ENCODE measurements at regions not wholly inside any gene's neighbourhood (a gene's known extent, or its start where the extent isn't known, plus 50 kb on each side); places are given as distances from the start of the nearest gene placed in this dataset.

DNA sequence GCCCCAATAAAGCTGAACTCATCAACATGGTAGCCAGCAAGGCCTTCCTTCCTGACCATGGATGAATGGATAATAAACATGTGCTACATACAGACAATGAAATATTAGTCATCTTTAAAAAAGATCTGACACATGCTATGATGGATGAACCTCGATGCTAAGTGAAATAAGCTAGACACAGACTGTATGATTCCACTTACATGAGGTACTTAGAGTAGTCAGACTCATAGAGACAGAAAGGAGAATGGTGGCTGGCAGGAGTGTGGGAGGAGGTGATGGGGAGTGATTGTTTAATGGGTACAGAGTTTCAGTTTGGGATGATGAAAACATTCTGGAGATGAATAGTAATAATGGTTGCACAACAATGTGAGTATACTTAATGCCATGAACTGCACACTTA, 114.1 kb upstream of the SORCS3 start:
- no peak for TF ChIP-seq CTCF (IDR thresholded peaks at IDR 0.05)
- no peak for TF ChIP-seq POLR2A (IDR thresholded peaks at IDR 0.05)
